Astrocyte of the spinal cord (primary cell): ENCODE measurements at regions not wholly inside any gene's neighbourhood (a gene's known extent, or its start where the extent isn't known, plus 50 kb on each side); places are given as distances from the start of the nearest gene placed in this dataset.

Experiments
- DNase-seq: peaks from one replicate; pipeline ENCODE4 v3.0.0; 2011; ENCODE audit warnings: low read depth, low spot score
- H3K4me3 ChIP-seq: 2 replicates; pipeline ENCODE4 v1.5.1; 2011; ENCODE audit warnings: low read depth, mild to moderate bottlenecking, low read length, moderate library complexity
- in situ Hi-C: cut with HindIII; loops from 2 replicates; pipeline ENCODE4 v1.10.0; 2017; ENCODE audit warnings: low sequenced_read_pairs
- TF ChIP-seq, protein P1 (sequence below): IDR thresholded peaks from 2 replicates; pipeline ENCODE4 v1.5.1; 2012; ENCODE audit warnings: low read depth, mild to moderate bottlenecking, low read length, inconsistent platforms

DNA sequence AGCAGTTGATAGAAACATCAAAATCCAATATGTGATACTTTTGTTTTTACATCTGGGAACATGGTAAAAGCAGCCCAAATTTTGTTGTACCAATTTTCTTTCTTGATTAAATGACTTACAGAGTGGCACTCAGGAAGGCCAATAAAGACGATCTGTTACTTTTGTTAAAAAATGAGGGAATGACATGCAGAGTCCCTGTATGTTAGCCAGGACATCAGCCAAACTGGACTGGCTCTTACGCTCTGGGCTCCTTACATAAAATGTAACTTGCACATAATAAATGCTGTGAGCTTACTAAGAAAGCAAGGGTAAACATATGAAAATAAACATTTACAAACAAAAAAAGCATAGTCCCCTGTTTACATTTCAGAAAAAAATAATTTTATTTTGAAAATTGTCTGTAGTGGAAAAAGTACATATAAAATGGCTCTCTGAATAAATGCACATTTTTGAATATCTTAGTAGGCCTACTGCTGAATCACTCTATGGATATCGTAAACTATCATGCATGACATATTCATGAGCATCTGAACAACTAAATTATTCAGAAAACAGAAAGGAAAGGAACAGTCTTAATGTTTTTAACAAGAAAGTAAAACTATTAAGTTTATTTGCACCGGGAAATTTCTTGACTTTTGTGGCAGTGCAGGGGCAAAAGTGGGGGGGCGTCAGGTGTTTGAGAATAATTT is 534.5 kb downstream of the KCTD12 start:
- in situ Hi-C loops: no loop called here
- no peak overlapping the region for H3K4me3 ChIP-seq
- DNase-seq: no peak
- TF ChIP-seq, protein P1, sequence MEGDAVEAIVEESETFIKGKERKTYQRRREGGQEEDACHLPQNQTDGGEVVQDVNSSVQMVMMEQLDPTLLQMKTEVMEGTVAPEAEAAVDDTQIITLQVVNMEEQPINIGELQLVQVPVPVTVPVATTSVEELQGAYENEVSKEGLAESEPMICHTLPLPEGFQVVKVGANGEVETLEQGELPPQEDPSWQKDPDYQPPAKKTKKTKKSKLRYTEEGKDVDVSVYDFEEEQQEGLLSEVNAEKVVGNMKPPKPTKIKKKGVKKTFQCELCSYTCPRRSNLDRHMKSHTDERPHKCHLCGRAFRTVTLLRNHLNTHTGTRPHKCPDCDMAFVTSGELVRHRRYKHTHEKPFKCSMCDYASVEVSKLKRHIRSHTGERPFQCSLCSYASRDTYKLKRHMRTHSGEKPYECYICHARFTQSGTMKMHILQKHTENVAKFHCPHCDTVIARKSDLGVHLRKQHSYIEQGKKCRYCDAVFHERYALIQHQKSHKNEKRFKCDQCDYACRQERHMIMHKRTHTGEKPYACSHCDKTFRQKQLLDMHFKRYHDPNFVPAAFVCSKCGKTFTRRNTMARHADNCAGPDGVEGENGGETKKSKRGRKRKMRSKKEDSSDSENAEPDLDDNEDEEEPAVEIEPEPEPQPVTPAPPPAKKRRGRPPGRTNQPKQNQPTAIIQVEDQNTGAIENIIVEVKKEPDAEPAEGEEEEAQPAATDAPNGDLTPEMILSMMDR: no peak

DNA sequence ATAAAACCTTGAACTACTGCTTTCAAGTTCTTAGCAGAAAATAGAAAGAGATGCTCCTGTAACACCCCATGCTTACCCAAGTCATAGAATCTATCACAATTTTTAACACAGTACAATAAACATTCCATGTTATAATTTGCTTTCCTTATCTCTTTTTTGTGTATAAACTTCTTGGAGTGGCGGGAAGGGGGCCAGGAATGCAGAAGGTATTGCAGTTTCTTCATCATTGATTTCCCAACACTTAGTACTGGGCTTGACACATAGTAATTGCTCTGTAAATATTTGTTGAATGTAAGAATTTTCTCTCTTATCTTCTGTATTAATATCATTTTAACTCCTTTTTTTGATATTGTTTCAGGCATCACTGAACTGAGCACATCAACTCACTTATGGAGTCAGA is 535.8 kb downstream of the KCTD12 start:
- in situ Hi-C loops: no loop called here
- no peak for DNase-seq
- TF ChIP-seq, protein P1: no peak
- no peak overlapping the region for H3K4me3 ChIP-seq

GRCh38 chr13:76349700-76350099 is 536.5 kb downstream of the KCTD12 start:
- TF ChIP-seq, protein P1: no peak
- DNase-seq: no peak
- H3K4me3 ChIP-seq: no peak overlapping the region
- in situ Hi-C loops: no loop called here

GRCh38 chr13:76339649-76340048 is 546.6 kb downstream of the KCTD12 start:
- DNase-seq: no peak
- TF ChIP-seq, protein P1: no peak
- in situ Hi-C loops: no loop called here
- no peak overlapping the region for H3K4me3 ChIP-seq

DNA sequence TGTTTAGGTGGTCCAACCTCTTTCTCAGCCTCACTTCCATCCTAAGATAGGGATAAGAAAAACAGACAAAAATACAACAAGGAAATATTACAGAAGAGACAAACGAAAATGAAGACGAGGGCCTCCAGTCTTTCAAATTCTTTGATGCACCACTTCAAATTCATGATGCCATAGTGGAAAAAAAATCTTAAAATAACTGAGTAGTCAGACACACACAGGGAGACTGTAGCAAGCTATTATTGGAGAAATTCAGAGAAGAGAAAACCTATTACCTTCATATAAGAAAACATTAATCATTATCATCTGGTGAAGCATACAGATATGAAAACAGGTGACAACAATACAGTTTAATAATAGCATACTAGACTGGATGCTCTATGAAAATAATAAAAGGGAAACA is 548.2 kb downstream of the KCTD12 start:
- no peak overlapping the region for H3K4me3 ChIP-seq
- in situ Hi-C loops: no loop called here
- no peak for DNase-seq
- TF ChIP-seq, protein P1: no peak

DNA sequence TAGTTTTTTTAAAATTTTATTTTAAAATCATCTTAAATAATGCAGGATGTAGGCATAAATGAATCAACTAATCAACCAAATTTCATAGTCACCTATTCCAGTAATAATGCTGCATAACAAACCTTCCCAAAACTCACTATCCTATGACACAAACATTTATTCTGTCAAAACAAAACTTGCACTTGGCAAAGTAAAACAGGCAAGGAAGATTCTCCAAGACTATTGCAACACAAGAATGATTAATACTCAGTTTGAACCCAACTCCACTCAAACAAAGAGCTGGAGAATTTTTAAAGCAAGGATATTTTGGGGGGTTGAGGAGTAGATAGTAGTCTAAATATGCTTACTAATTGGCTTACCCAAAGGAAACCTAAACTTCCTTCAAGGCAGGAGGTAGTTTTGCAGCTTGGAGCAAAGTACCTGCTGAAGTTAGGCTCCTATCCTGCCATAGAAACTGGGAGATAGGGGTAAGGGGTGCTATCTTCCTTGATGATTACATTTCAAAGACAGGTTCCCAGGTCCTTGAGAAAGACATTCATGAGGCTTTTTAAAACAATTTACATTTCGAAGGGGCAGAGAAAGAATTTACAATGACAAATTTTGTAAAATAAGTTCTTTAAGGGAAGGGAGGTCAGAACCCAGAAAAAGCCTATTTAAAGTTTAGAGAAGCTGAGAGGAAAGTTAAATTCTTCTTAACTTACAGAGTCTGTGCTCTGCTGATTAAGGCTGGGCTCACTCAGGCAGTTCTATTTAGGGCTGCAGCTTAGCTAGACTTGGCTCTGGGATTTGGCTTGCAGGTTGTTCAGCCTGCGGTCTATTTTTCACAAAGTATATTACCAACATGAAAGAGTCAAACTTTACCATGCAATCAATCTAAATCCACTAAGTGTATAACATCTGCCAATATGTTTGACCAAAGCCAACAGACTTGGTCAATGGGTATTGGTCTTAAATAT is 549.0 kb downstream of the KCTD12 start:
- TF ChIP-seq, protein P1: no peak
- no peak overlapping the region for H3K4me3 ChIP-seq
- DNase-seq: no peak
- in situ Hi-C loops: no loop called here
